AG09319 (cell line): ENCODE measurements at regions not wholly inside any gene's neighbourhood (a gene's known extent, or its start where the extent isn't known, plus 50 kb on each side); places are given as distances from the start of the nearest gene placed in this dataset.

ENCODE experiments used
- DNase-seq: peaks from one replicate; pipeline ENCODE4 v3.0.0-alpha.2; 2010; ENCODE audit warnings: low read depth; ENCODE audit errors: extremely low read depth
- TF ChIP-seq, protein P1 (sequence below): IDR thresholded peaks from 2 replicates; pipeline ENCODE4 v1.5.1; 2011; ENCODE audit warnings: low read depth, mild to moderate bottlenecking, inconsistent platforms, low read length, moderate library complexity

DNA sequence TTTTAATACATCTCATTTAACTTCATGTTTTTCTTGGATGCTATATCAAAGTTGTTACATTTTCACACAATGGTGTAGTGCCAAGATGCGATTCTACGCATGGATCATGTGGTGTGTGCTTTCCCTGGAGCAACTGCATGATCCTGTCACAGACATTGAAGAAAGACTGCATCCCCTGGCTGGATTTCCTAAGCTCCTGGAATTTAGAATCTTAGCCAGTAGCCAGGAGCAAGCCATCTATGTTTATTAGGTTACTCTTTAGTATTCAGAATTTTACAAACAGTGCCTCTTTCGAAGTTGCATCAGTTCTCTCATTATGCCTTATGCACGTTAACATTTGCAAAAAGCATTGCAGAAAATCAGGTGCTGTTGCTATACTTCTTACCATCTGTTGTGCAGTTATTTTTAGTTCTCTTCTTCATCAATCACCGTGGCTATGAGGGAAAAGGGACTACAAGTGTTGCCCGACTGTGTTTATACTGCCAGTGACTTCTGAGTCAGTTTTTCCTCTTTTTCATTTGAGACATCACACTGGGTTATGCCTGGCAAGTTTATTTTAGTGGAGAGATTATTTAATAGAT, 584.2 kb downstream of the BCKDHB start:
- TF ChIP-seq, protein P1, sequence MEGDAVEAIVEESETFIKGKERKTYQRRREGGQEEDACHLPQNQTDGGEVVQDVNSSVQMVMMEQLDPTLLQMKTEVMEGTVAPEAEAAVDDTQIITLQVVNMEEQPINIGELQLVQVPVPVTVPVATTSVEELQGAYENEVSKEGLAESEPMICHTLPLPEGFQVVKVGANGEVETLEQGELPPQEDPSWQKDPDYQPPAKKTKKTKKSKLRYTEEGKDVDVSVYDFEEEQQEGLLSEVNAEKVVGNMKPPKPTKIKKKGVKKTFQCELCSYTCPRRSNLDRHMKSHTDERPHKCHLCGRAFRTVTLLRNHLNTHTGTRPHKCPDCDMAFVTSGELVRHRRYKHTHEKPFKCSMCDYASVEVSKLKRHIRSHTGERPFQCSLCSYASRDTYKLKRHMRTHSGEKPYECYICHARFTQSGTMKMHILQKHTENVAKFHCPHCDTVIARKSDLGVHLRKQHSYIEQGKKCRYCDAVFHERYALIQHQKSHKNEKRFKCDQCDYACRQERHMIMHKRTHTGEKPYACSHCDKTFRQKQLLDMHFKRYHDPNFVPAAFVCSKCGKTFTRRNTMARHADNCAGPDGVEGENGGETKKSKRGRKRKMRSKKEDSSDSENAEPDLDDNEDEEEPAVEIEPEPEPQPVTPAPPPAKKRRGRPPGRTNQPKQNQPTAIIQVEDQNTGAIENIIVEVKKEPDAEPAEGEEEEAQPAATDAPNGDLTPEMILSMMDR: no peak
- DNase-seq: peak; percentile 49

DNA sequence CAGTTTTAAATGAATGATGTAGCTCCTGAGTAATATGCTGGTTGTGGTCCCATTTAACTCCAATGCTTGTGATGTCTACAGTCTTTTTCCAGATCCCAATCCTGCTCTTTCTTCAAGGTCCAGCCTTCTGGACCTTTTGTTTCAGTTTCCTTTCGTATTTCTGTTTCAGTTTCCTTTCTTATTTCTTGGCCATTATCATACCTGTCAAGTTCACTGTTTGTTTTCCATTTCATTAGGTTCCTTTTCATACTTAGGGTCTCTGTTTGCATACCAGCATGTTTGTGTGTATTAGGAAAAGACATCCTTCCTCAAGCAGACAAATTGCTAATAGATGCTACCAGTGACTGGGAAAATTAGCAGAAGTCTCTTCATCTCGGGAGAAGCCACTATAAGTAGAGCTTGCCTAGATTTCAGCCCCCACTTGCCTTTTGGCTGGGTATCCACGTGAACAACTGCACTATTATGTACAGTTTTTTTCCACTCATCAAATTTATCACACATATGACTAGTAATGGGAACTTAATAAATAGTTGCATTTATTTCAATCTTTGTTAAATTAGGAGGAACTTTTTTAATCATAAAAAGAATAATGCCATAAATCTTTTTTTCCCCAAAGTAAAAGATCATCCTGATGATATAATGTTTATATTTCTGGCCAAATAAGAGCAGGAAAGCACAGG, 583.4 kb downstream of the BCKDHB start:
- no peak for DNase-seq
- TF ChIP-seq, protein P1: no peak

DNA sequence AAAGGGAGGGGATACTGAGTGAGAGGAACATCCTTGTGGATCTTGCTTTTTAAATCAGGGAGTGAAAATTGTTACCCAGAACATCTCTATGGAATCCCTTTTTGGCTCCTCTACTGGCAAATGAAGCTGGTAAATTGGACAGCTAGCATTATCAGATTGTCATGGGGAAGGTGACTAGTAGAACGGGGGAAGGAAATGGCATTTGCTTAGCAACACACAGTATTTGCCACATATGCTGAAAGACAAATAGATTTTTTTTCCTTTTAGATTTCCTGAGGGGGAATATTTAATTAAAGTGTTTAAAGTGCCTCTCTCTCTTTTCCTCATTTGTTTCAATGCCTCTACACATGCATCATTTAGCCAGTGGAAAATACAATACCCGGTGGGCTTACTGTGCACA, 573.5 kb downstream of the BCKDHB start:
- DNase-seq: no peak
- TF ChIP-seq, protein P1: no peak

DNA sequence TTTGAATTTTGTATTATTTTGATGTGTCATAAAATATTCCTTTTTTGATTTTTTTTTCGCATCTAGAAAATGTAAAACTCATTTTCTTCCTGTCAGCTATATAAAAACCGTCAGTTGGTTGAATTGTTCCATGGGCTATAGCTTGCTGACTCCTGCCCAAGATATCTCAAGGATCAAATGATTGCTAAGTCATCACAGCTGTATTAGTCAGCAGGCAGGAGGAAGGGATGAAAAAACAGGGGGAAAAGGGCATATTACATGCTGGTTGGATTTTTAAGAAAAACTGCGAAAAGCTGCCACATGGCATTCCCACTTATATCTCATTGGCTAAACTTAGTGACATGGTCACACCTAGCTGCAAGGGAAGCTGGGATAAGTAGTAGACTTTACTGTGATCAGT, 569.9 kb downstream of the BCKDHB start:
- TF ChIP-seq, protein P1: no peak
- DNase-seq: no peak

DNA sequence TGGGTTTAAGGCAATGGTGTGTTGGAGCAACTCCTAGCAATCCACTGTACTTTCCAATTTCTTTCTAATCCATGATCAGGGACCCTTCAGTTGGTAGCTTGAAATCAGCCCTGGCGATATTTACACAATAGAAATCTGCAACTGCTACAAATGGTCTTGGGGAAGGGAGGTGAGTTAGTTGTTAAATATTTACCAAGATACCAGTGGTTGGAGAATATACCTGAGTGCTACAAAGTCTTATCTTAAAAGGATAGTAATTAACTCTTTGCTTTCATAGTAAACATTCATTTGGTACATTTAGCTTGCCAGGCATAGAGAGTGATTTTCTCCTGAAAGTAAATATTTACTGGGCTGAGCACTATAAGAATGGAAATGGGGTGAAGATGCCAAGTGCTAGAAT, 568.2 kb downstream of the BCKDHB start:
- TF ChIP-seq, protein P1: no peak
- no peak for DNase-seq

DNA sequence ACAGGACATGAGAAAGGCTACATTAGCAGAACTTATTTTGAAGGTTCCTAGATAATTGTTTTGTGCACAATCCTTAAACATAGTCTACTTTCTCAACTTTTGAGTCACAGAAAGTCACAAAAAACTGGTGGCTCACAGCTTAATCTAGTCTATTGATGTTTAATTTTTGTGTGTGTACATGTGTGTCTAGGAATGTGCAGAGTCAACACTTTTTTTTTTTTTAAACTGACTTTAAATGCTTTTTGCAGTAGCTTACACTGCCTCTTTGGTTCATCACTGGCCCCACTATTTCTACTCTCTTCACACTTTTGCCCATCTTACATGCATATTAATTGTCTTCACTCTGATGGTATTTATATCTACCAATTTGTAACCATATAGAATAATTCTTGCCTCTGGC, 566.9 kb downstream of the BCKDHB start:
- DNase-seq: no peak
- TF ChIP-seq, protein P1: no peak

DNA sequence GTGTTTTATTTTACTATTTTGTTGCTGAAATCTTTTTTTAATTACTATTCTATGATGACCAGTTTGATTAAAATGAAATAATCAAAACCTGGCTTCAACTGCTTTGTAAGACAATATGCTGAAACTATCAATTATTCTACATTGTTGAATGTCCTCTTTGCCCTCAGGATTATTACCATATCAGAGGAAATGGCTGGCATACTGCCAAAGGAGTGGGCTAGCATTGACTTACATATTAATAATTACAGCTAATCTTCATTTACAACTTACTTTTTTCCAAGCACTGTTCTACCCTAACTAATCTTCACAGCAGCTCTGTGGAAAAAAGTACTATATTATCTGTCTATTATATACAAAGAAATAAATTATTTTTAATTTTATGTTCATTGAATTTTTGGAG, 560.5 kb downstream of the BCKDHB start:
- TF ChIP-seq, protein P1: no peak
- no peak for DNase-seq
